Stimulated activated memory B cell treated with anti-CD40 and anti-IgM and Interleukin-4, amounts not matched to agents 10 μg/mL and 1 μg/mL and 100 μg/mL, for 72 hours (primary cell): ENCODE measurements at regions not wholly inside any gene's neighbourhood (a gene's known extent, or its start where the extent isn't known, plus 50 kb on each side); places are given as distances from the start of the nearest gene placed in this dataset.

Source experiments
- ATAC-seq: fragments of 150-1000 bp; cut with Tn5 transposase; 2 replicates; pipeline ENCODE4 v1.10.0; 2021
- H3K27ac Mint-ChIP-seq: one replicate; pipeline ENCODE4 v1.8.0; 2022; ENCODE audit warnings: mild to moderate bottlenecking, mixed read lengths
- H3K27me3 Mint-ChIP-seq: one replicate; pipeline ENCODE4 v1.8.0; 2022; ENCODE audit warnings: mixed read lengths
- H3K36me3 Mint-ChIP-seq: one replicate; pipeline ENCODE4 v1.8.0; 2022; ENCODE audit warnings: mixed read lengths
- H3K4me1 Mint-ChIP-seq: one replicate; pipeline ENCODE4 v1.8.0; 2022; ENCODE audit warnings: mixed read lengths
- H3K4me3 Mint-ChIP-seq: one replicate; pipeline ENCODE4 v1.8.0; 2022; ENCODE audit warnings: mild to moderate bottlenecking, moderate library complexity, mixed read lengths
- H3K9me3 Mint-ChIP-seq: one replicate; pipeline ENCODE4 v1.8.0; 2022; ENCODE audit warnings: mixed read lengths

- Mint-ChIP-seq H3K36me3 (no peaks in the 10 kb centered on the region), H3K9me3 (no peaks in the 10 kb centered on the region), H3K4me1 (peaks cover 7% of the 10 kb centered on the region), H3K4me3 (no peak overlapping the region), H3K27me3 (no peaks in the 10 kb centered on the region), H3K27ac (no peak overlapping the region)
- ATAC-seq, result no peak
Measured at GRCh38 chr6:112821476-112821875, 474.3 kb downstream of the RFPL4B start.

DNA sequence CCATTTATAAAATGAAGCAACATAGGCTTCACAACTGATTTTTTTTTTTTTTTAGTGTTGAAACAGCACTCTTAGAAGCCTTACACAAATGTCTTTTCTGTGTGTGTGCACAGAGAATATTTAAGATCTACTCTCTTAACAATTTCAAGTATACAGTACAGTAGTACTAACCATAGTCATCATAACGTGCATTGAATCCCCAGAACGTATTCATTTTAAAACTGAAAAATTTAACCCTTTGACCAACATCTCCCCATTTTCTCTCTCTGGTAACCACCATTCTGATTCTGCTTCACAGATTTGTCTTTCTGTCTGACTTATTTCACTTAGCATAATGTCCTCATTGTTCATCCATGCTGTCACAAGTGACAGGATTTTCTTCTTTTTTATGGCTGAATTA is 475.6 kb downstream of the RFPL4B start:
- ATAC-seq, result no peak
- peaks cover 11% of the 10 kb centered on the region for H3K4me1 Mint-ChIP-seq
- H3K27ac Mint-ChIP-seq, result no peak overlapping the region
- H3K4me3 Mint-ChIP-seq, result no peak overlapping the region
- H3K9me3 Mint-ChIP-seq, result no peaks in the 10 kb centered on the region
- no peaks in the 10 kb centered on the region for H3K36me3 Mint-ChIP-seq
- H3K27me3 Mint-ChIP-seq, result no peaks in the 10 kb centered on the region

DNA sequence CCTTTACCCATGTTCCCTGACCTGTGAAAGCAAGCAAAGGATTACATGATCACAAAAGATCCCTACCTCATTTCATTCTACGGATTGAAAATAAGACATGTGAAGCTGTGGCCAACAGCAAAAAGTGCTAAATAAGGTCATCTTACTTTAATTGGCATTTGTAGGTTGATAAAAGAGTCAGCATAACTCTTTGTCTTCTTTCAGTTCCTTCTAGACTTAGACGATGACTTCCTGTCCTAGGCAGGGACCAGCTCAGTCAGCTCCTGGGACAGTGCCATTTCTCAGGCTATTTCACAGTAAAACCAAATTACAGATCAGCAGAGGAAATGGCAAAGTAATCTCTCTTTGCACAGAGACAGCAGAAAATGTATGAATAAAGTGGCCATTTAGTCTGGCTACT is 480.7 kb downstream of the RFPL4B start:
- H3K4me1 Mint-ChIP-seq, result peaks cover 13% of the 10 kb centered on the region
- H3K27me3 Mint-ChIP-seq, result no peaks in the 10 kb centered on the region
- no peaks in the 10 kb centered on the region for H3K9me3 Mint-ChIP-seq
- H3K4me3 Mint-ChIP-seq, result no peak overlapping the region
- no peaks in the 10 kb centered on the region for H3K36me3 Mint-ChIP-seq
- ATAC-seq, result peak; percentile 94
- H3K27ac Mint-ChIP-seq, result peak overlapping the region; percentile 33

- no peak for ATAC-seq
- no peak overlapping the region for H3K4me3 Mint-ChIP-seq
- H3K27ac Mint-ChIP-seq, result no peak overlapping the region
- H3K4me1 Mint-ChIP-seq, result peaks cover 10% of the 10 kb centered on the region
- H3K27me3 Mint-ChIP-seq, result no peaks in the 10 kb centered on the region
- H3K36me3 Mint-ChIP-seq, result no peaks in the 10 kb centered on the region
- H3K9me3 Mint-ChIP-seq, result no peaks in the 10 kb centered on the region
Measured at GRCh38 chr6:112831022-112831421, 483.9 kb downstream of the RFPL4B start.

DNA sequence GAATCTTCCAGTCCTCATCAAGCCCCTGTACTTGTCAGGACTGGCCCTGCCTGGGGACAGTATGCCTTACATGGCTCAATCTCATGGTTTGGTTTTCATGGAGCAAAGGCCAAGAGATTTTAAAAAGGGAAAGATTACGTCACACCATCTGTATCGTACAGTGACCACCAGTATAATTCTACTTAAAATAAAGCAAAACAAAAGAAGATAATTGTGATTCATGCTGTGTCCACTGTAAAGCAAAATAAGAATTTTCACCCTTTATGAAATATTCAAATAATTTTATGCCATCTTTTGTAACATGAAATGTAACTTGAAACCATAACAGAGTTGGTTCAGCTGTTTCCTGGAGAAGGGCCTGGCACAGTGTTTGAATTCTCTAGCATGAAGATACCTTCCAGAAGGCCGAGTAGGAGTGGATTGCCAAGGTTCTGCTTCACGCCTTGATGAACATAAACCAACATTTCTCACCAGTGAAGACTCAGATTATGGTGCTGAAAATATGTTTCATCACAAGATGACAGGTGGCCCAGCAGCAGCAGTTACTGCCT is 486.5 kb downstream of the RFPL4B start:
- Mint-ChIP-seq H3K36me3 (no peaks in the 10 kb centered on the region), H3K27ac (no peak overlapping the region), H3K4me3 (no peak overlapping the region), H3K4me1 (no peaks in the 10 kb centered on the region), H3K27me3 (no peaks in the 10 kb centered on the region), H3K9me3 (no peaks in the 10 kb centered on the region)
- no peak for ATAC-seq

DNA sequence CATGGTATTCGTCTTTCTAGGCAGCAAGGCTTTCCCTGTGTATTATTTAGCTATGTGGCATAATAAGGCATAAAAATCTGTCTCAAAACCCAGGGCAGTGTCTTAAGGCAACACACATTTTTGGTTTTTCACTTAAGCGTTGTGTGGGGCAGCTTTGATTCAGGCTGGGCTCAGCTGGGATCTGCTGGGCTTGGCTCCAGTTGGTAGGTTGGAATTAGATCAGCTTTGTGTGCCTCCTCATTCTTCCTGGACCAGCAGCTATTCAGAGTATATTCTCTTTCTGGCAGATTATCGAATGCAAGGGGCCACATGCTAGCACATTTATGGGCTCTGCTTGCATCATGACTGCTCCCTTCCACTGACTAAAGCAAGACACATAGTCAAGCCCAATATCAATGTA is 487.9 kb downstream of the RFPL4B start:
- ATAC-seq, result no peak
- Mint-ChIP-seq H3K27ac (no peak overlapping the region), H3K4me3 (no peak overlapping the region), H3K27me3 (no peaks in the 10 kb centered on the region), H3K36me3 (no peaks in the 10 kb centered on the region), H3K4me1 (no peaks in the 10 kb centered on the region), H3K9me3 (no peaks in the 10 kb centered on the region)

- Mint-ChIP-seq H3K27ac (no peak overlapping the region), H3K4me1 (peaks cover 13% of the 10 kb centered on the region), H3K9me3 (peaks cover 3% of the 10 kb centered on the region), H3K36me3 (no peaks in the 10 kb centered on the region), H3K4me3 (no peak overlapping the region), H3K27me3 (no peaks in the 10 kb centered on the region)
- ATAC-seq, result no peak
Measured at GRCh38 chr6:112839525-112839961, 492.4 kb downstream of the RFPL4B start.

DNA sequence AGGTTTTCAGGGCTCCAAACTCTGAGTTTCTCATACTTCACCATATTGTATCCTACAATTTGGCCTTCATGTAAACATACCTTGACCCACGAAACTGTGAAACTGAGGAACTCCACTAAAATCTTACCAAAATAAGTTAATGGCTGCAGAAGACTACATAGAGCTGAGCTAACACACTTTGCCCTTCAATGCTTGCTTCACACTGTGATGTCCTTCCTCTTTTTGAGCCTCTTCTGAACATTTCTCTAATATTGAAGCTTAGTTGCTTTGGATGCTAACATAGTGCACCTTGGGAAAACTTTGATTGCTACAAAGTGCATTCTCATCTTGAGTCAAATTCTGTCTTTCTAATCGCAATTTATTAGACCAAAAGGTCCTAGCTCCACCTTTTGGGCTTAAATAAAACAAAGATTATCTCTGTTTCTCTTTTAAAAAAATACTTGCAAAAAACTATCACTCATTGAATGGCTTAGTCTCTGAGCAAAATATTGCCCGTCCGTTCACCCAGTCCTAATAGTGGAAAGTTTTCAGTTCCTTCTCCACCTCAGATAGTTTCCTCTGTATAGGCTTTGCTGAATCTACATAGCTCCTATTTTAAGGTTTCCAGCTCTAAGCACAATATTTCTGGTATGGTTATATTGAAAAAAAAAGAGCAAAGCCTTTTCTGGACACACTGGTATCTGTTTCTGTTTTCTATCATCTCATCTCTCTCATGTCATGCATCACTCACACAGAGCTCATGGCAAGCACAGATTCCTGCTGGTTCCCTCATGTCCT is 494.6 kb downstream of the RFPL4B start:
- H3K27me3 Mint-ChIP-seq, result no peaks in the 10 kb centered on the region

GRCh38 chr6:112842330-112842685 is 495.2 kb downstream of the RFPL4B start:
- no peaks in the 10 kb centered on the region for H3K36me3 Mint-ChIP-seq

More for the DNA sequence above, 494.6 kb downstream of the RFPL4B start:
- H3K4me3 Mint-ChIP-seq, result no peak overlapping the region
- peak overlapping the region; percentile 39 for H3K27ac Mint-ChIP-seq
- H3K36me3 Mint-ChIP-seq, result no peaks in the 10 kb centered on the region
- peaks cover 13% of the 10 kb centered on the region for H3K4me1 Mint-ChIP-seq
- peaks cover 3% of the 10 kb centered on the region for H3K9me3 Mint-ChIP-seq
- peak; percentile 53 for ATAC-seq

DNA sequence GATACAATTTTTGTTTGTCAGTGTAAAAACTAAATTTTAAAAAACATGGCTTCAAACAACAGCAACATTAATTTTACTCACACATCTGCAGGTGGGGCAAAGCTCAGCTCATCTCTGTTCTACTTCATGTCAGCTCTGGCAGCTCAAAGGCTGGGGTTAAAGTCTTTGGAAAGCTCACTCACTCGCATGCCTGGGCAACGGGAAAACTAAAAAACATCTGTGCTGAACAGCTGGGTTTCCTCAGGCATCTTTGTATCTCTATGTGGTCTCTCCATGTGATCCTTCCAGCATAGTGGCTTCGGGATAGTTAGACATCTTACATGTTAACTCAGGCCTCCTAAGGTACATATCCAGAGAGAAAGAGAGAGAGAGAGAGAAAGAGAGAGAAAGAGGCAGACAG is 499.6 kb downstream of the RFPL4B start:
- Mint-ChIP-seq H3K4me1 (peaks cover 8% of the 10 kb centered on the region), H3K27ac (no peak overlapping the region), H3K4me3 (no peak overlapping the region), H3K9me3 (peaks cover 3% of the 10 kb centered on the region), H3K27me3 (no peaks in the 10 kb centered on the region), H3K36me3 (no peaks in the 10 kb centered on the region)
- no peak for ATAC-seq

More at GRCh38 chr6:112842330-112842685, 495.2 kb downstream of the RFPL4B start:
- H3K9me3 Mint-ChIP-seq, result peaks cover 3% of the 10 kb centered on the region
- peak overlapping the region; percentile 39 for H3K27ac Mint-ChIP-seq
- H3K4me1 Mint-ChIP-seq, result peaks cover 13% of the 10 kb centered on the region
- H3K4me3 Mint-ChIP-seq, result no peak overlapping the region
- H3K27me3 Mint-ChIP-seq, result no peaks in the 10 kb centered on the region
- no peak for ATAC-seq

DNA sequence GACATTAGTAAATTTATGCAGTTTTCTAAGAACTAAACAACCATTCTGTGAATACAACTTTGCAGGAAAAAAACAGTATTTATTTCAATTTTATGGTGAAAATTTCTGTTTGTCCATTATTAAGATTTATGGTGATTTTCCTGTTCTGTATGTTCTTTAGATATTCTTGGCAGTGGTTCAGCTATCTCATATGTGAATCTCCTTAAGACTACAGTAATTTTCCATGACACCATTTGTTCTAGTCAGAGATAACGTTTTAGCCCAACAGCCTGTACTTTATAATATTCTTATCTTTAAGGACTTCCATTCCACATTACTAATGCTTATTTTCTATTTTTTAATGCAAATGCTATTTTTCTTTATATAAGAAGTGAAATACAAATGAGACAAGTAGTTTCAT is 504.0 kb downstream of the RFPL4B start:
- H3K4me3 Mint-ChIP-seq, result no peak overlapping the region
- peaks cover 17% of the 10 kb centered on the region for H3K27me3 Mint-ChIP-seq
- no peaks in the 10 kb centered on the region for H3K9me3 Mint-ChIP-seq
- H3K36me3 Mint-ChIP-seq, result no peaks in the 10 kb centered on the region
- no peak overlapping the region for H3K27ac Mint-ChIP-seq
- no peak for ATAC-seq
- H3K4me1 Mint-ChIP-seq, result no peaks in the 10 kb centered on the region

GRCh38 chr6:112853162-112853561 is 506.0 kb downstream of the RFPL4B start:
- H3K27ac Mint-ChIP-seq, result no peak overlapping the region
- no peaks in the 10 kb centered on the region for H3K4me1 Mint-ChIP-seq
- no peak for ATAC-seq
- H3K27me3 Mint-ChIP-seq, result peaks cover 19% of the 10 kb centered on the region
- no peaks in the 10 kb centered on the region for H3K36me3 Mint-ChIP-seq
- no peak overlapping the region for H3K4me3 Mint-ChIP-seq
- H3K9me3 Mint-ChIP-seq, result no peaks in the 10 kb centered on the region

DNA sequence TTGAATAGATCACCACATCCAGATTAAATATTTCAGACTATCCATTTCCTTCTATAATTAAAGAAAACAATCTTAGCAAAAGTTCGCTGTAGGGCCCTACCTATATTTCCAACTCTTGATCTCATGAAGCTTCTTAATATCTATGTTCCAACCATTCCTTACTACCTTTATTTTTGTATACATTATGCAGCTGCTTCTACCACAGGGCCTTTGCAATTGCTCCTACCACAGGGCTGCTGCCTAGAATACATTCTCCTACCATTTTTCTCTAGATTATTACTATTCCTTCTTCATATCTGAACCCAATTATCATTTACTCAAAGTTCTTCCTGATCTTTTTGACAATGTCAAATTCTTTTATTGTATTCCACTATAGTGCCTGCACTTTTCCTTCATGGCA is 516.6 kb downstream of the RFPL4B start:
- no peaks in the 10 kb centered on the region for H3K4me1 Mint-ChIP-seq
- no peaks in the 10 kb centered on the region for H3K36me3 Mint-ChIP-seq
- peaks cover 17% of the 10 kb centered on the region for H3K27me3 Mint-ChIP-seq
- H3K27ac Mint-ChIP-seq, result no peak overlapping the region
- no peak for ATAC-seq
- H3K9me3 Mint-ChIP-seq, result no peaks in the 10 kb centered on the region
- H3K4me3 Mint-ChIP-seq, result no peak overlapping the region

- Mint-ChIP-seq H3K27ac (no peak overlapping the region), H3K36me3 (no peaks in the 10 kb centered on the region), H3K27me3 (peaks cover 7% of the 10 kb centered on the region), H3K4me1 (no peaks in the 10 kb centered on the region), H3K4me3 (no peak overlapping the region), H3K9me3 (peaks cover 7% of the 10 kb centered on the region)
- ATAC-seq, result no peak
Measured at GRCh38 chr6:112865131-112865530, 518.0 kb downstream of the RFPL4B start.

GRCh38 chr6:112874881-112875280 is 527.8 kb downstream of the RFPL4B start:
- H3K4me3 Mint-ChIP-seq, result no peak overlapping the region
- peaks cover 8% of the 10 kb centered on the region for H3K27me3 Mint-ChIP-seq
- H3K4me1 Mint-ChIP-seq, result no peaks in the 10 kb centered on the region
- H3K36me3 Mint-ChIP-seq, result no peaks in the 10 kb centered on the region
- no peak for ATAC-seq
- no peak overlapping the region for H3K27ac Mint-ChIP-seq
- H3K9me3 Mint-ChIP-seq, result peaks cover 5% of the 10 kb centered on the region
